ENCODE measurements at regions not wholly inside any gene's neighbourhood (a gene's known extent, or its start where the extent isn't known, plus 50 kb on each side); places are given as distances from the start of the nearest gene placed in this dataset.

DNA sequence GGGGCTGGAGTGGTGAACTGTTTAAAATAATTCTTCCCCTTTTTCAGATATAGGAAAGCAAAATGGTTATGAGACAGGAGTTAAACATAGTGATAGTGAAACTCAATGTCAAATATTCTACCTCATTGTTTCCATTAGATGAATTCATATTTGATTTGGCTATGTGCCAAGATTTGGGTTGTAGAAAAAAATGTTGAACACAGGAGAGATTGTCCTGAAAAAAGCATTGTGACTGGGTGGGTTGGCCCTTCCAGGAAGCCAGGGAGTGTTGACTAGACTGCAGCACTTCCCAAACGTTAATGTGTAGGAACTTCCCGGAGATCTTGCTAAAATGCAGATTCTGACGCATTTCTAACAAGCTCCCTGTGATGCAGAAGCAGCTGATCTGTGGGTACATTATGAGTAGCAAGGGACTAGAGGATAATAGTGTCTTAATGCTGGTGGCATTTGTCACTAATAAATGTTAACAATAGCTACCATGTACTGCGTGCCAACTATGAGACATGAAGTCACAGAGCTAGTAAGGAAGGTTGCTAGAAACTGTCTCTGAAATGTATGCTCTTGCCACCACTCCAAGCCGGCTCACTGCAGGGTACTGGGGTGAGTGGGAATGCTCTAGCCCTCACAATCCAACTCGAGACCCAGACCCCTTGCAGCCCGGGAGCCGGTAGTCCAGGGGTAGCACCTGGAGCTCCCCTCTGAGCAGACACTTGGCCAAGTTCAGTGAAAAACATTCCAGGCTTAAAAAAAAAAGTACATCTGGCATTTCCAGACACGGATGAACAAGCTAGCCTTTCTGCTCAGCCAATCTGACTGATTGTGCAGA, 120.6 kb downstream of the CD47 start:
- DNase-seq, result no peak

DNA sequence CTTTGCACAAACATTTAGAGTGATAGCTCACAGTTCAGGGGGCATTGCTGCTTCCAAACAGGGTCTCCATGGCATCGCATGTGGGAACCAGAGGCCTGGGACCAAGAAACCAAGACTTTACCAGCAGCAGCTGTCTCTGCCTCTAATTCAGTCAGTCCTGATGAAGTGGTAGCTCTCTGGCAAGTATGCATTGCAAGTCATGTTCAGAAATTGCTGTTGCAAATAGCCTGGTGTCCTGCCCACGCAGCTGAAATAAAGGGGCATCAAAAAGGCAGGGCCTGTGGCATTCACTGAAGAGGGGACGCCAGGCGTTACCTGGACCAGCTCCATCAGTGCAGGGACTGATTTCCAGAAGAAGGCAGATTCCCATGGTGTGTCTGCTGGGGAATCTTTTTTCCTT, 121.3 kb downstream of the CD47 start:
- DNase-seq, result no peak

DNA sequence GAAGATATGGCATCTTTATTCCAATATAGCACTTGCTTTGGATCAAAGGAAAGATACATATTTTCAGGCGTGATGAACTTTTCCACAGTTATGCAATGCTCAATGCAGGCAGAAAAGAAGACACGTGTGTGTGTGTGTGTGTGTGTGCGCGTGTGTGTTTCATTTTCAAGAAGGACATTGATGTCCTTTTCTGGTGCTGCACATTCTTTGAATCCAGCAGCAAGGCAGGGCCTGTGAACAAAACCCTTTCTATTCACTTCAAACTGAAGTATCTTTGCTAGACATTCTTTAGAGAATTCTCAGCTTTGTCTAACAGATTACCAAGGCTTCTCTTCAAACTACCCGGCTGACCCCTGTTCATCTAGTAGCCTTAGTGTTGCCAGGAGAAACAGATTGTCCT, 124.6 kb downstream of the CD47 start:
- no peak for DNase-seq

DNA sequence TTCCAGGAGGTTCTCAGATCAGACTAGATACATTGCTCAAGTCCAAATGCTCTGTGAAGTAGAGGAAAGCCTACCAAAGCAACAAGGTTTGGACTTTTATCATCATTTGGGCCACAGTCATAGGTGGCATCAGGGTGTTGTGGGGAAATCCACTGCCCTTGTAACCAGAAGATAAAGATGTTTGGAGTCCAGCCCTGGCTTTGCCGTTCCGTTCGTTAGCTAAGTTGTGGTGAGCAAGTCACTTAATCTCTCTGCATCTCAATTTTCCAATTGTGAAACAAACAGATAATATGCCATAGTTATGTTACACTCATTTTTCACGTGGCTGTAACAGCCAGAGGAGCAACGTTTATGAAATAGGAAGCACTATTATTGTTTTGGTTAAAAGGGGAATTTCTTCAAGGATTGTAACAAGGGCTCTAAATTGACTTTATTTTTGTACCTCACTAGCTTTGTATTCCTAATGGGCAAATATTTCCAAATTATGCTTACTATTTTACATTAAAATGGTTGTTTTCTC, 125.6 kb downstream of the CD47 start:
- no peak for DNase-seq

DNA sequence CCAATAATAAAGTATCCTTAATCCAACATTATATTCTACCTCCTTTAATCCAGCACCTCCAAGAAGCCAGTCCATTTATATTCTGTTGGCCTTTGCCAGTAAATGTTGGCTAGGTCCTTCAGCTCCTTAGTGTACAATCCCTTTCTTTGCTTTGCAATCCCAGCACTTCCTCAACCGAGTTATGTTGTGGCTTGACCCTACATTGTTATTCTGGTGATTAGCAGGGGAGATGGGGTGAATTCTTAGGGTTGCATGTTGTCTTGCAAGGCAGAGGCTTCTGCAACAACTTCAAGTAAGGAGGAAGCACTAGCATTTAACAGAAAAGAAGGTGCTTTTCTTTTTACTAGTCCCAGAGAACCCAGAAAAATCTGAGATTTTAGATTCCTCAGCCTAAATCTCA, 127.2 kb downstream of the CD47 start:
- no peak for DNase-seq

DNA sequence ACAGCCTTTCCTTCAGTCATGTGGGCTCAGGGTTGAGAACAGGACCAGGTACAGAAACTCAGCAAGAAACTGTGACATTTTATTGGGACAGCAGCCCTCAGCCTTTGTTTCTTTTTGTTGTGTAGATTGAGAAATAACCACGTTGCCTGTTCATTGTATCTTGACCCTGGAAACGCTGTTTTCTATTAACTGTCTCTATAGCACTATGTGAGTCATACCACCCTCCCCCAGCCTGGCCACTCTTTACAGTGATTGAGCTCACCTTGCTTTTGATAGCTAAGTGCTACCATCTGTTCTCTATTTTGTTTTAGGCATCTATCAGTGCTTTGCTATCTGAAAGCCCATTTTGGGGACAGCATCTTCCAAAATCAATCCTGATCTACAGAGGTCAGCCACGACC, 127.9 kb downstream of the CD47 start:
- DNase-seq, result no peak

DNA sequence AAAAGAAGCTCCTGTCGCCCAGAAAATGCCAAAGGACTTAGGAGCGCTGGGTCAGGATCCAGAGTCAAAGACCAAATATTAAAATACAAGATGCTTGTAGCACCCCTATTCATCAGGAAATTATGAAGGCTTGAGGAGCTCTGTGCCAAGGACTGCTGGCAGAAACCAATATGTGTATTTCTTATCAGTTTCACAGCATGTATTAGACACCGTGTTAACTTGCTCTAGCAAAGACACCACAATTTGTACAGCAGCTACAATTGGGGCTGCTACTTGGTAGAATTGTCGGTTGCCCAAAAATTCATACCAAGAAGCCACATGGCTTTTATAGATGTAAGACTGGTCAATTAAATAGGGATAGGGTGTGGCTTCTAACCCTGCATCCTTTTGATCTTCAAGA, 128.8 kb downstream of the CD47 start:
- no peak for DNase-seq

DNA sequence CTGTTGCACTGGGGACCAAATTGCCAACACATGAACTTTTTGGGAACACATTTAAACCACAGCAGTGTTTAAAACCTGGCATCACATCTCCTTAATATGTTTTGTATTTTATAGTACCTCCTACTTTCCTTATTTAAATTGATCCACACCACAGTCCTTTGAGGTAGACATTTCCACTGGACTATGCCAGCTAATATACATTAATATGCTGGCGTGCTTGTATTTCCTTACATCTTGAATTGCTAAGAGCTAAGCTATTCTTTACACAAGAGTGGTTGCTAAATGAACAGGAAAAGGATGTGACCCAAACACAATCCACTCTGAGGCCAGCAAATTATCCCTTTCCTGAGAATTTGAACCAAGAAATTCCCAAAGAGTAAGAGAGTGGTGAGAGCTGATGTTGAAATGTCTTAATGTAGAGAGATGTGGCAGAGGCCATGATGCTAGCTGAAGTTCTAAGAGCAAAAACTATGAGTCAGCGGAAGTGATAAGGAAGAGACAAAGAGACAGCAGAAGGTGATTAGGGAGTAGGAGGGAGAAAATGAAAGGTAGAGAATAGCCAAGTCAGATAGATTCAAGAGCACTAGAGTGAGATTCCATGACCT, 131.2 kb downstream of the CD47 start:
- DNase-seq, result no peak

DNA sequence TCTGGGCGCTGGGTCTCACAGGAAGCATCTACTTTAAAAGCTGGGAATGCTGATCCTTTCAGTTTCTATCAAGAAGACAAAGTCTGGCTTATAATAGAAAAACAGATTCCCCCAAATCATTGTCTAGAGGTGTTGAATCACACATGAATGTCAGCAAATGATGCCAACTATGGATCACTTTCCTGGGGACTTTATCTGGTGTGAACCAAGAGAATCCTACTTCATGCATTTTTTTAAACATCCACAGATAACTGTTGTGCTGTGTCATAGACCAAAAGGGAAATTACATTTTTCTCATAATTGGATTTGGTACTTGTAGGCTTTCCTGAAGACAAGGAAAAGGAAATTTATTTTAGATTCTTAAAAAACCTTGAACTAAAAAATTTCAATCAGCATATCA, 132.7 kb downstream of the CD47 start:
- no peak for DNase-seq

DNA sequence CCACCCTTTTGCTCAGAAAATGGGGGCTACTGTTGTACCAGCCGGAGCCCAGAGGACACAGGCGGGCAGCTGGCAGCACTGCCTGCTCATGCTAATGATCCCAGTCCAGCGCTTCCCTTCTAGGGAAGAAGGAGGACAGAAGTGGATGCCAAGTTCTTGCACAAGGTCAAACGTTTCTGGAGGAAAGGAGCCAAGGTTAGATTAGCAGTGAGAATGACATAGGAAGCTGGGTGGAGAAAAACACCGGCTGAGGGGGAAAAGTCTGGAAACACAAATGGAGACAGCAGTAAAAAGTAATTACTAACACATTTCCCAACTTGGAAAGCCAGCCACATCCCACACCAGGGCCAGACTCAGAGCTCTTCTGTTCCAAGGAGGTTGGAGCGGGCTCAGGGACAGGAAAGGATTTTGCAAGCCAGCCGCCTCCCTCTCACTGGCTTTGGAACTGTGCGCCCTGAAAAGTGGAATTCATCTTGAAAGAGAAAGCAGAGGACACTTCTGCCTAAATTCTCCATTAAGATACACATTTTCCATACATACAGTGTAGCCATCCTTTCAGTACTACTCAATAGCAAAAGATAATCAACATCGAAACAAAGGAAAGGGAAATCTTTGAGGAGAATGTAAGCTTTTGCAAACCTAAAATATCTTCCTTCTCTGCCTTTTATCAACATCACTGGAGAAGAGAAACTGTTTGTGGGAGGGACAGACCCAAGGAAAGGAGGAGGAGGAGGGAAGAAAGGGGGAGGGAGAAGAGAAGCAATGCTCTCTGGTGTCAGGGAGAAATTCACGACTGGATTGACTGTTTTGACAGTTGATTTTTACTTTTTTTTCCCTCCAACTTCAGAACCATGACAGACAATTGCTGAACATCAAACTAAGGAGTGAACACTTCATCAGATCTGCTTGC, 133.6 kb downstream of the CD47 start:
- DNase-seq, result no peak

DNA sequence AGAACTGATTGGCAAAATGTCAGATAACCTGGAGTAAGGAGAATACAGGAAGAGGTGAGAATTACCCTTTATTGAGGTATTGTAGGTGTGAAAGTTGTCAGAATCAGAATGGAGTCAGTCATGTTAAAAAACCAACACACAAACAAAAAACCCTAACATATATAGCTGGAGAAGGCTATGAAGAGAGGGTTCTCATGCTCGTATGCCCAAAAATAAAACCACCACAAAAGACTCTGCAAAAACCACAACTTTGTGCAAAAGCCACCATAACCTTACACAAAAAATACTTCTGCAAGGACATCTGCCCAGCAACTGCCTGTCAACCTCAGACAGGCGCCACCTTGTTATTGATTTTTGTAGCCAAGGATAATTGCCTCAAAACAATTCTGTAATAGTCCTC, 136.0 kb downstream of the CD47 start:
- no peak for DNase-seq

DNA sequence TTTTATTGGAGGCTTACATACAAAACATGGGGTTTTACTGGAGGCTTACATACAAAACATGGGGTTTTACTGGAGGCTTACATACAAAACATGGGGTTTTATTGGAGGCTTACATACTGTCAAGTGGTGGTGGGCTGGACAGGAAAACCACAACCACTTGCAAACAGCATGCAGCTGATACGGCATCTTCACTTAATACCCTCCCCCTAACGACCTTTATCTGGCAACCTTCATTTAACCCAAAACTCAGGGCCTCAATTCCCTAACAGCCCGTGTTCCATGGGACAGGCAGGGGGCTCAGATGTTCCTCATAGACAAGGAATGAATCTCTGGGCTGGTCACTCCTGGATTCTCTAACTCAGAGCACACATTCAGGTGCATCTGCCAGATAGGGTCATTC, 137.1 kb downstream of the CD47 start:
- no peak for DNase-seq

DNA sequence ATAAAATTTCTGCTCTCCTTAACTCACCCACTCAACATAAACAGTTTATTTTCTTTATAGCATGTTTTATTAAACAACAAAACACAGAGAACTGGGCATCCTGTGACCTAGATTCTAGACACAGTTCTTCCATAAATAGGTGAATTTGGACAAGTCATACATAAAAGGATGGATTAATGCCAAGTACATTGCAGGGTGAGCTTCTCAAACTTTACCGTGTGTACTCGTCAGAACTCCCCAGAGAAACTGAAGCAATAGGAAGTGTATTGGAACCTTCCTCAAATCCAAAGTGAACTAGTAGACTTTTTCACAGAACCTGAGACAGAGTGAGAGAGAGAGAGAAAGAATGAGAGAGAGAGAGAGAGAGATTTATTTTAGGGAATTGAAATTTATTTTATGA, 139.7 kb downstream of the CD47 start:
- DNase-seq, result no peak

DNA sequence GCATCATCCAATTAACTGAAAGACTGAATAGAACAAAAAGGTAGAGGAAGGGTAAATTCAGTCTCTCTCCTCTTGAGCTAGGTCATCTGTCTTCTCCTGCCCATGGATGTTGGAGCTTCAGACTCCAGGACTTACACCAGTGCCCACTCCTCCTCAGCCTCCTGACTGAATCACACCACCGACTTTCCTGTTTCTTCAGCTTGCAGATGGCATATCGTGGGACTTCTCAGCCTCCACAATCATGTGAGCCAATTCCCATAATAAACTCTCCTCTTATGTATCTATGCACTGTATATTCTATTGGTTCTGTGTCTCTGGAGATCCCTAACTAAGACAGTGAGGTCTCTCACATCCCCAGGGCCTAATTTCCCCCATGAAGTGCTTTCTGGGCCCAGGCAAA, 140.4 kb downstream of the CD47 start:
- DNase-seq, result no peak

DNA sequence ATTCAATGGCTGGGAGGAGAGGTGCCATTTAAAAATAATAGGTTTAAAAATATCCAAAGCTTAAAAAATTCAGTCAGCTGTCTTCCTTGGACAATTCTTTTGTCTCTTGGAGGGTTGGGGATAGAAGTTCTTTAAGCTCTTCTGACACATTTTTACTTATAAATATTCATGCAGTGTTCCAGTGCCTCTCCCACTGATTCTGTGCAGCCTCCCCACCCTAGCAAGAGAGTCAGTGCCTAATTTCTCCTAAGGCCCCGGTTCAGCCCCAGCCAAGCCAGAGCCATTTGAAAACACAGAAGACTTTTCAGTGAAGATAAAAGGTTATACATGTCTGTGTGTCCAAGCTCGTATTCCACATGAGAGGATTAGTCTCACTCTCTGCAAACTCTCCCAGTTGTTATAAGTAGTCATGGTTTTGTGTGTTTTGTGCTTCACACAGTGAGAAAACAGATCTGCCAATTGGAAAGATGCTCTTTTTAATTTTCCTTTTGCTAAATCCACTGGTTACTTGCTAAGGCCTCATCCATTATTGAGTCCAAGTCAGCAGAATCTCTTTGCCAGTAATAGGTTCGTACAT, 141.3 kb downstream of the CD47 start:
- DNase-seq, result no peak

DNA sequence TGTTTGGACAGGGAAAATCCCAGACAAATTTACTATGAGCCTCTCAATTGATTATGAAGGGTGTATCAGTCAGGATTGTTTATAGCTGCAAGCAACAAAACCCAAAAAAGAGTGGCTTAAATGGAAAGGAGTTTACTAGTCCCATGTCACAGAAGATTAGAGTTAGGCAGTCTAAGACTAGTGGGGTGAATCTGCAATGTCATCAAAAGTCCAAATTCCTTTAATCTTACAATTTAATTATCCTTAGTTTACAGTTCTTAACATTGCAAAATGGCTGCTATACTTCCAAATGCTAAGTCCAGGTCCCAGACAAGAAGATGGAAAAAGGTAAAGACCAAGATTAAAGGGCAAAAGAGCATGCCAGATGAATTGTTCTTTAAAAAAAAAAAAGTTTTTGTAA, 143.6 kb downstream of the CD47 start:
- DNase-seq, result no peak

DNA sequence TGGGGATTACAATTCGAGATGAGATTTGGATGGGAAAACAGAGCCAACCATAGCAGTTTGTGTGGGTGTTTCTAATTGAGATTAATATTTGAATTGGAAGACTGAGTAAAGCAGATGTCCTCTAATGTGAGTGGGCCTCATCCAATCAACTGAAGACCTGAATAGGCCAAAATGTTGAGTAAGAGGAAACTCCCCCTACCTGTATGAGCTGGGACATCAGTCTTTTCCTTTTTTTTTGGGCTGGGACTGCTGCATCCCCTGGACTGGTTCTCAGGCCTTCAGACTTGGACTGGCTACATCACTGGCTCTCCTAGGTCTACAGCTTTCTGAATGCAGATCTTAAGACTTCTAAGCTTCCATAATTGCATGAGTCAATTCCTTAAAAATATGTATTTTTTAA, 144.1 kb downstream of the CD47 start:
- DNase-seq, result no peak

DNA sequence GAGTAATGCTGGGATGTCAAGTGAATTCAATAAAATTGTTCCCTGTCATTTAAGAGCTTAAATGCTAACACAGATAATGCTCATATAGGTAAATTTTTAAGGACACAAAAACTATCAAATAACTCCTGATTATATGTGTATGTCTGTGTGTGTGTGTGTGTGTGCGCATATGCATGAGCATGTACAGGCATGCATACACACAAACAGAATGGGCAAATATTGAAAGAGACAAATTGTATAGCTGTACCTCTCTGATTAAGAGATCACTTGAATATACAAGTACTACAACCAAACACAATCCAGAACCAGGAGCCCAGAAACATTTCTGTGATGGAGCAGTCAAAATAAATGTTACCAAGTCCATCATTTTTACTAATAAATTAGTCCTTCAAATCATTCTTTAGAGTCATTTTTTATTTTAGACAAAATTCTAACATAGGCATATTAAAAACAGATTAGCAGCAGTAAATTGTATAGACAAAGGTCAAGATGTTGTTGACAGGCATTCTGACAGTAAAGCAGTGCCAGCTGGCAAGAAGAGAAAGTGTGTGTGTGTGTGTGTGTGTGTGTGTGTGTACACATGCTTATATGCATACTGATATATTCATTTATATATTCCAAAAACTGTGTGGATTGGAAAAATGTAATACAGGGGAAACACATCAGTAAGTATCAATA, 145.3 kb downstream of the CD47 start:
- no peak for DNase-seq

DNA sequence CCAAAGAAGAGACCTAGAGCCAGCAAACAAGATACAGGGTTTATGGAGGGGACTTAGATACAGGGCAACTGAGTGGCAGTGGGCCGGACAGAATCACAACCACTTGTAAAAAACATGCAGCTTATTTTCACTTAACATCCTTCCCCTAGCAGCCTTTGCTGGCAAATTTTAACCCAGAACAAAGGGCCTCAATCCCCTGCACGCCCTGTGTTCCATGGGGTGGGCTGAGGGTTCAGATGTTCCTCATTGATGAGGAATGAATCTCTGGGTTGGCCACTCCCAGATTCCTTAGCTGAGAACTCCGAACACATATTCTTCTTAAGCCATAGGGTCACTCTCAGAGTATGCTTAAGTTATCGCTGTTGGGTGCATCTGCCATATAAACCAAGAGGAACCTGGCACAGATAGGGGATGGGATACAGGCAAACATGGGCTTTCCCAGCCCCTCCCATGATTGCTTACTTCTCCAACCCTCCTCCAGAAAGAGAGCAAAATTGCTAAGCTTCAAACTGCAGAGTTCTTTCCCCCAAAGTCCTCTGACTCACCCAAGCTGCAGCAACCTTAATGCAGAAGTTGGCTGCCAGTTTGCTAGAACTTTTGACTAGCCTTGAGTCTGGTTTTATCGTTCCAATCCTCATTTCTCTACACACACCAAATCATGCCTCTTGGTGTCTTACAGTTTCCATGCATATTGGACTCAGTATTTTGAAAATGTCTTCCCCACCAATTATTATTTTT, 146.9 kb downstream of the CD47 start:
- DNase-seq, result no peak

DNA sequence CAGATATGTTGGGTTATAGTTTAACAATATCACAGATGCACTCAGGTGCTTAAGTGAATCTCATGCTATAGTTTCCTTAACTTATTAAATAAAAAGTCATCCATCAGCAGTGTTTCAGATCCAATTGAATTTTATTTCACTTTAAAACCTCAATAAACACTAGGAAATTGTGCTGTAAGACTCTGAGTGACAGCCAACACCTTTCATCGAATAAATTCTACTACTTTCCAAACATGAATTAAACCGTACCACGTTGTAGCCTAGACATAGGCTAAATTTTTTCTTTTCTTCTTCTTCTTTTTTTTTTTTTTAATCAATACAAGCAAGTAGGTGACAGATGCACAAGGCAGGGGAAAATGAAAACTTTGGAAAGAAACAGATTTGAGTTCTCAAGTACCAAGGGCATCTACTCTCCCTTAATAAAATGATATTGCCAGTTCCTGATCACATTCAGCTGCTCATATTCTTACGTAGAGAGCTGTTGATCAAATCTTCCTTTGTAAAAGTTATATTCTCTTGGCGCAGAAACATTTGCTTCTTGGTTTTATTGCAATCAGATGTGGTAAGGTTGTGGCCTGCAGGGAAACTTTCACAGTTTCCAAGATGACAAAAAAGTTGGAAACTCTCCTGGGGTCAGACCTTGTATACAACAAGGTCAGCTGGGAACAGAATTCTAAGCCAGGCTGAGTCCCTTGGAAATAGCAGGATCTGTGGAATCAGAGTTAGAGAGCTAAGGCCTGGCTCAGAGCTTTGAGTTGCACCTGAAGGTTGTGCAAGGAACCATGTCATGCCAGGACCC, 147.7 kb downstream of the CD47 start:
- no peak for DNase-seq

DNA sequence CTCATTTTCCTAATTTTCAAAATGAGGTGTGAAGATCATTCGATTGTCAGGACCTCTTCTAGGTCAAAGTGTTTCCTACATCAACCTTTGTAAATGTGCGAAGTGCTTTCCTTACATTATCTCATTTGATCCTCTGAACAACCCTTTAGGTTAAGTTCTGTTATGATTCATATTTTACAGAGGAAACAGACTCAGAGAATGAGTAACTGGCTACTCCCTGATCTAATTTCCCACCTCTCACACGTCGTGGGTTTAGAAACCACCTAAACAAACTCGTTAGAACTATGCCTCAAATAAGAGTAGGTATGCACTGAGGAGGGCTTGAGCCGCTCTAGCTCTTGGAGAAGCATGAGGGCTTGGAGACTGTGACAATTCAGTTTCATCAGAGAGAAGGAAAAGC, 148.6 kb downstream of the CD47 start:
- DNase-seq, result no peak
